Embryonic facial prominence (tissue), 1 donor: ENCODE measurements at regions not wholly inside any gene's neighbourhood (a gene's known extent, or its start where the extent isn't known, plus 50 kb on each side); places are given as distances from the start of the nearest gene placed in this dataset.
A peak's percentile ranks its signal among the peaks of the same experiment; 100 is the strongest.

Source experiments
- DNase-seq: peaks from one replicate; pipeline ENCODE4 v3.0.0-alpha.2; 2016; ENCODE audit errors: extremely low spot score

GRCh38 chr3:15151166-15151565 is 52.2 kb upstream of the RBSN start:
- no peak for DNase-seq

GRCh38 chr3:15152184-15152583 is 53.2 kb upstream of the RBSN start:
- DNase-seq, result no peak

DNA sequence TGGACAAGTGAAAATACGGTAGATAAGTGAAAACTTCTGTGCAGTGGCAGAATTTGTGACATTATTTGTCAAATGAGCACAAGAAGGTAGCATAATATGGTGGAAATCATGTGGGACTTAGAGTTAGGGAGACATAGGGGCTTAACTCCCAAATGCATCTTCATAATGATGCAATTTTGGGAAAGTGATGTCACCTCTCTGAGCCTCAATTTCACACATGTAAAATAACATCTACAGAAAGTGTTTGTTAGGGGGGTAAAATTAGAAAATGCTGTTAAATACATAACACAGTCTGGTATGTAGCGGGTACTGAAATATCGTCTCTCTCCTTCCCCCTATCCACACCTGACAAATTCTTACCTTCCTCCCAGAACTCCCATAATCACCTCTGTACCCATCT is 52.9 kb upstream of the CAPN7 start:
- DNase-seq, result no peak

GRCh38 chr3:15154326-15154725 is 51.7 kb upstream of the CAPN7 start:
- DNase-seq, result peak; percentile 1

- no peak for DNase-seq
Measured at GRCh38 chr3:15155840-15156360, 50.1 kb upstream of the CAPN7 start.
